DMS 273 (cell line): ENCODE measurements at regions not wholly inside any gene's neighbourhood (a gene's known extent, or its start where the extent isn't known, plus 50 kb on each side); places are given as distances from the start of the nearest gene placed in this dataset.

Experiments
- DNase-seq: peaks from one replicate; lab custom pipeline; 2025; ENCODE audit not compliant: unreplicated experiment; lab: John Stamatoyannopoulos, UW

- peak; percentile 3 for DNase-seq
These were observed 647.2 kb upstream of the CXADR start for GRCh38 chr21:16865632-16866031.

DNA sequence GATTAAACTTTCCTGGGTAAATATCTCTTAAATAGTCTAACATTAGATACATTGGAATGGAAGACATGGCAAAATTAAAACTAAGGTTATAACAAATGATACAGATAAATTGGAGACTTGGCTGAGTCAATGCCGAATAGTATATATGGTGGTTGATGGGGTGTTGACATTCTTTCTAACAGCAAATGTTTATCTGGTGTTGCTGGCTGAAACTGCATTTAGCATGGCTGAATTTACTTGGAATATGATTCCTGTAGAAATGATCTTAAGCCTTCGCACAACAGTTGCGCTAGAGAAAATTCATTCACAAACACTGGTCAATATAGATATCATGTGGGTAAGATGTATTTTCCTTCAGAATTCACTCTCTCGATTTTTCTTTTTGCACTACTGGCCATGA, 646.0 kb upstream of the CXADR start:
- DNase-seq: no peak

DNA sequence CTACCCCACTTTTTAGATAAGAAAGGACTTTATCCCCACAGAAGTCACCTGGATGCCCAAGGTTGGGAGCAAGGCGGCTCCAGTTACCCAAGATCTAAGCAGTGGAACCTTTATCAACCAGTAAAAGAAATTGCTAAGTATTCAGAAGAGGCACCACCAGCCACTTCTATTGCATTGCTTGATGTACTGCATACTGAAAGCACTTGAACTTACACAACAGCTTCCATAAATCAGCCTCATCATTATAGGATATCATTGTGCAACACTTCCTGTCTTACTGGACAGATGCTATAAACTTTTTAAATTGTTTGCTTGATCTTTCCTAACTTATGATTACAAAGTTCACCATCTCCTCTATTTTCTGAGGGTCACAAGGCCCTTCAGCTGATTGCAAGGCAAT, 642.7 kb upstream of the CXADR start:
- DNase-seq: no peak

- peak; percentile 25 for DNase-seq
These were observed 640.2 kb upstream of the CXADR start for GRCh38 chr21:16872616-16873015.

DNA sequence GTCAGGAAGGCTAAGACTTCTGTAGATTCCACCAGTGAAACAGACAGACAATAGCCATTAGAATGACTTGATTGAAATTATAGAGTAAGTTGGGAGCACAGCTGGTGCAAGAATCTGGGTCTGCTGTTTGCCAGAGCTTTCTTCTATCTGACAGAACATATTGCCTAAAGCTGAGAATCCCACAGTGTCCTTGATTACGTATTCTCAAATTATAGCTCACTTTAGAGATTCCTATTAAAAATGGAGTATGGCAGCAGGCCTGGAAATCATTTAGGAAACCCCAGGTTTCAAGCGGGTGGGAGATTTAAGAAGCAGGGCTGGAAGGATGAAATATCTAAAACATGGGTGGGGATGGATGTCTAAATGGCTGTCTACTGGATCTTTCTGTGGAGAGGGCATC, 639.7 kb upstream of the CXADR start:
- peak; percentile 20 for DNase-seq

- DNase-seq: no peak
These were observed 639.2 kb upstream of the CXADR start for GRCh38 chr21:16873596-16873995.

DNA sequence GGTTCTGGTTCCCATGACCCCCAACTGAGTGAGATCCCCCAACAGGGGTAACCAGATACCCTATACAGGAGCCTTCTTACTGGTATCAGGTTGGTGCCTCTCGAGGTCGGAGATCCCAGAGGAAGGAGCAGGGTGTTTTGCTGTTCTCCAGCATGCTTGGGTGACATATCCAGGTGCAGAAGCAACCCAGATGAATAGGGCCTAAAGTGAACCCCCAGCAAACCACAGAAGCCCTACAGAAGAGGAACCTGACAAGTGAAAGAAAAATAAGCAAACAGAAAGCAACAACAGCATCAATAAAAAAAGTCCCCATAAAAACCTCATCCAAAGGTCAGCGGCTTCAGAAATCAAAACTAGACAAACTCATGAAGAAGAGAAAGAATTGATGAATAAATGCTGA, 633.4 kb upstream of the CXADR start:
- DNase-seq: no peak

DNA sequence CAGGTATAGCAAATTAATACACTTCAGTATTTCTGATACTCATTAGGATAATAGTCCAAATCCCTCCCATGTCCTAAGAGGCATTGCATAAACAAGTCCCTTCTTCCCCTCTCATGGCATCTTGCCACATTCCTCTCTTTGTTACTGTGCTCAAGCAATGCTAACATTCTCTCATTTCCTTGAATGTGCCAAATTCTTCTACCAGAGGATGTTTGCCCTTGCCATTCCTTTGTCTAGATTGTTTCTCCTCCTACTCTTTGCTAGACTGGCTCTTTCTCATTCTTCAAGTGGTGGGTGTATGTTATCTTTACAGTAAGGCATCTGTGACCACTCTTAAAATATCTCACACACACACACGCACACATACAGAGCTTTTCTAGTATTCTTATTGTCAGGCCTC, 621.0 kb upstream of the CXADR start:
- DNase-seq: no peak

- DNase-seq: no peak
These were observed 612.2 kb upstream of the CXADR start for GRCh38 chr21:16900685-16901084.

GRCh38 chr21:16908077-16908476, 604.8 kb upstream of the CXADR start:
- DNase-seq: no peak

GRCh38 chr21:16910435-16911165, 602.2 kb upstream of the CXADR start:
- no peak for DNase-seq

- no peak for DNase-seq
These were observed 601.7 kb upstream of the CXADR start for GRCh38 chr21:16911166-16911607.

DNA sequence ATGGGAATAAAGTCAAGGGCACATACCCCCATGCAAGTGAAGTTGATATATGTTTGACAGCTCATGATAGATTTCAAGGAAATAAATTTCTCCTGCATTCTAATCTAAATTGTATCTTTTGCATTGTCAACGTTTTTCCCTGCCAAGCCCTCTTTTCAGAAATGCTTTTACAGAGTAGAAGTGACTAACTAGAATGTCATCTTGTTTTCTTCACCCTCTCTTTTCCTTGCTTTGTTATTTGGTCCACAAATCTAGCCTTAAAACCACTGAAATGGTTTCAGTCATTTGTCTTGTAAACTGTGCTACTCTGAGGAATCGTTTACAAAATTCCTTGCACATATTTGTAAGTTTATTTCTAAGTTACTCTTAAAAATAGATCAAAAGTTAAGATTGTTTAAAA, 600.8 kb upstream of the CXADR start:
- no peak for DNase-seq

GRCh38 chr21:16913010-16913409, 599.8 kb upstream of the CXADR start:
- no peak for DNase-seq

DNA sequence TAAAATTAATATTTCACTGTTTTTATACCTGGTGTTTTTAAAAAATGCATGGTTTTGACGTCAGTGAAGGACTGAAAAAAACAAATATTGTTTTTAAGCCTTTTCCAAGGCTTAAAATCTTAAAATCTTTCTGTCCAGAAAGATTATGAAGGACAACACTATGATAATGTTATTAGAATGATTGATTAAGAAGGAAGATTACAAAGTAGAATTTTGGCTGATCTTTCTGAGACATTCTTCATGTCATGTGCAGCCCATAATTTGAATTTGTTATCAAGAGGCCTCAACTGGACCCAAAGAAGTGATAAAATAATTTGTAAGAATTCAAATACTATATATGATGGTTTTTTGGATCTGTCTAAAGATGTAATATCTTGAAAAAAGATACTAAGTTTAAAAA, 584.4 kb upstream of the CXADR start:
- DNase-seq: no peak

DNA sequence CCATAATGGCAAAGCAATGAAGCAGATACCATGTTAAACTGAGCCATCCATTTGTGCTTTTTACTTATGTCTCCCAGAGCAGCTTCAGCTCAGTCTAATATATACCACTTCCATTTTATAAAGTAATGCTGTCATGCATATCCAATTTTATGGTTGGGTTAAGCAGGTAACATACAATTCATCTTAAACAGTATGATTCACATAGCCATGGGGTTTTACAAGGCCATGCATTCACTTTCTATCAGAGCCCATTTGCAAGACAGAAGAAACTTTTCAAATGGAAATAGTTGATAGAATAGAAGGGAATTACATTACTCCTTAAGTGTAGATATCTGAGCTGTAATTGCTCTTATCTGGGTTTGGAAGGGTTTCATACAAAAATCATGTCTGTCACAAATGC, 580.5 kb upstream of the CXADR start:
- no peak for DNase-seq

DNA sequence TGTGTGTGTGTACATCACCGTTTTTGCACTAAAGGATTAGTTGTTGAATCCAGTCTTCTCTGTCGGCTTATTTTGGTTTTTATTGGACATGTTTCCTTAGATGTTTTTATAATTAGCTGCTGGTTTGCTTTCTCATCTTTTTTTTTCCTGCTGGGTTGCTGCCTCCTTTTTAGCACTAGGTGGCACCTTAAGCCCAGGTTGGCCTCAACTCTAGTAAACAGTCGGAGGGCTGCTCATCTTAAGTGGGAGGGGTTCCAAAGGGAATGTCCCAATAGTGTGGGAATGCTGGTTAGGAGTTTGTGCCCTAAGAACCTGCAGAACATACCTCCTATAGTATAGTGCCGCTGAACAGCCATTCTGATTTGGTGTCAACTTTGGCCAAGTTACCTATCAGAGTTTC, 570.1 kb upstream of the CXADR start:
- peak; percentile 7 for DNase-seq

DNA sequence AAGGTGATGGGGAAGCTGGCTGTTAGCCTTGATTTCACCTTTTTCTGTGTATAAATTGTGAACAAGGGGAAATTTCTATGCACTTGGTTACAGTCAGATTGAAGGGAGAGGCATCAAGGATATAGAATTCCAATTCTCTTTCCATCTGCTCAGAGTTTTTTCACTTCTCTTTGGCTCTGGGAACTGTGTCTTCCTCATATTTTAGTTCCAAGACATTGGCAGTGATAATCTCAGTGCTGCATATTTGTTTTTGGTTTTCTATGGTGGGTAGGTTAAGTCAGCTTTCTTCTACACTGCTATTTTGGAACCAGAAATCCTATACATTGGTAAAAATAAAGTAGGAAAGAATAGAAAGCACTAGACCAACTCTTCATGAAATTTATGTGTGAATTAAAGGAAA, 569.6 kb upstream of the CXADR start:
- no peak for DNase-seq

- no peak for DNase-seq
These were observed 567.3 kb upstream of the CXADR start for GRCh38 chr21:16945580-16945979.

GRCh38 chr21:16956824-16957223, 556.0 kb upstream of the CXADR start:
- no peak for DNase-seq

DNA sequence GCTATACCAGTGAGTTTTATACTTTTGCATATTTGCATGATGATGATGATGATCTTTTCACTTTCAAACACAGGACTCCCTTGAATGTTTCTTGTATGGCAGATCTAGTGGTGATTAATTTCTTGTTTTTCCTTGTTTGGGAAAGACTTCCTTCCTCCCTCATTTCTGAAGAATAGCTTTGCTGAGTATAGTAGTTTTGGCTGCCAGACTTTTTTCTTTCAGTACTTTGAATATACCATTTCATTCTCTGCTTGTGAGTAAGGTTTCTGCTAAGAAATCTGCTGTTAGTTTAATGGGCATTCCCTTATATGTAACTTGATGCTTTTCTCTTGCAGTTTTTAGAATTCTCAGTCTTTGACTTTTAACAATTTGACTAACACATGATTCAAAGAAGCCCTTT, 547.4 kb upstream of the CXADR start:
- DNase-seq: no peak

DNA sequence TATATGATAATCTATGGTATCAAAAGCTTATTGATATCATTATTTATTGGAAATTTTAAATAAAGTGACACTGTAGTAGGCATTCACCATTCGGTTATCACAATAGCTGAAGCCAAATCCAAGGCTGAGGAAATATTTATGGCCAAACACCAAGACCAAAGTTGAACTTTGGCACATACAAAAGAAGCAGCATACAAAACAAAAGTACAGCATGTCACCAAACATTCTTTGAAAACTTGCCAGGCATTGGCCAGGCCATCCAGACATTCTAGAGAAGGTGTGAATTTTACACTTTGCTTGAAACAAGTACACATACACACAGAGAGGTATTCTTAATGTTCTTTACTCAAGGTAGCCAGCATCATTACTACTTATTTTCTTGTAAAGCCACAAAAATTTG, 544.4 kb upstream of the CXADR start:
- DNase-seq: no peak

DNA sequence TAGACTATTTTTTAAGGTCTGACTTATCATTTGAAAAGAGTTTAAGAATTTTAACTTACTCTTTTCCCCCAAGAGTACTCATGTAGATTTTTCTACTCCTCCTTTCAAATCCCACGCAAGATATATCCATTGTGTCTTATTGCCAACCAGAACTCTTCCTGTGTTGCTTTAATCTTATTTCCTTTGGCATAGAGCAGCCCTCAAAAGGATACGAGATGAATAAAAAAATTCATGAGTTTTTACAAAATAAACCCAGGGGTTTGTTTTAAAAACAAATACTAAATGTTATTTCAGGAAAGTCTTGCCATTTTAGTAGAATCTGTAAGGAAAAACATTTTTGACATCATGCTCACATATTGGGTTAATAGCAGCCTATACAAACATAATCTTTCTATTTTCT, 543.2 kb upstream of the CXADR start:
- no peak for DNase-seq
